ENCODE measurements at regions not wholly inside any gene's neighbourhood (a gene's known extent, or its start where the extent isn't known, plus 50 kb on each side); places are given as distances from the start of the nearest gene placed in this dataset.

GRCh38 chr1:56113679-56114078, 465.7 kb downstream of the PLPP3 start:
- TF ChIP-seq CTCF (IDR thresholded peaks at IDR 0.05) = no peak
- TF ChIP-seq POLR2A (IDR thresholded peaks at IDR 0.05) = no peak
